Iris pigment epithelial cell (primary cell): ENCODE measurements at regions not wholly inside any gene's neighbourhood (a gene's known extent, or its start where the extent isn't known, plus 50 kb on each side); places are given as distances from the start of the nearest gene placed in this dataset.

ENCODE experiments used
- DNase-seq: peaks from one replicate; pipeline ENCODE4 v3.0.0-alpha.2; 2011; ENCODE audit warnings: low read depth

DNA sequence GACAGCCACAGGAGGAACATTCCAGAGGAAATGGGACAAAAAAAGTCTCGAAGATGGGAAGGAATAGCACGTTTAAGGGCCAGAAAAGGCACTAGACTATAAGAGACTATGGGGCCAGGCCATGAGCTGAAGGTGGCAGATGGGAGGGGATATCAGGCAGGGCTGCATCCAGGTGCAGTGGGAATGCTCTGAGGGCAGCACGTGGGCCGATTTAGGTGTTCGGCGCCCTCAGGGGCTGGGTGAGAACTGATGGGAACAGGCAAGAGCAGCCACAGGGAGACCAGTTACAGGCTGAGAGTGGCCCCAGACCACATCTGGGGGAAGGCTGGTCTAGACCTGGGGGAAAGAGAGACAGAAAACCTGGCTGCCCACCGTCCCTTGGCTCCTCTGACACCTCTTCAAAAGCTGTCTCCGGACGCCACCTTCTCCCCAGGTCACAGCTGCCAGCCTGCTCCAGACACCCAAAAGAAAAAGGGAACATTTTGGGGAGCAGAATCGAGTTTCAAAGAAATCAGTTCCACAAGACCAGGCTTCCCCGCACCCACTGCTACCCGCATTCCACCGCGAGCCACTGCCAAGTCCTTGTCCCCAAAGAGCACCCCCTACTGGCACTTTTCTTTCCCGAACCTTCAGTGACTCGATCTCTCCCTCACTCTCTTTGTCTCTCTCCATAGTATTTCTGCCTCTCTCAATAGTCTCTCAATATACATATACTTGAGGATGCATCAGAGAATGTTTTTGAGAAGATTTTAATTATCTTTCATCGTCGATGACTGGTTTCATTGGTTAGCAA, 190.1 kb upstream of the AGAP1 start:
- no peak for DNase-seq

GRCh38 chr2:235305678-235306077, 188.2 kb upstream of the AGAP1 start:
- no peak for DNase-seq

GRCh38 chr2:235311044-235311443, 182.8 kb upstream of the AGAP1 start:
- DNase-seq: no peak

GRCh38 chr2:235312571-235312970, 181.3 kb upstream of the AGAP1 start:
- no peak for DNase-seq

- DNase-seq: no peak
These were observed 179.4 kb upstream of the AGAP1 start for GRCh38 chr2:235314371-235314930.

- DNase-seq: no peak
These were observed 174.7 kb upstream of the AGAP1 start for GRCh38 chr2:235319095-235319494.

DNA sequence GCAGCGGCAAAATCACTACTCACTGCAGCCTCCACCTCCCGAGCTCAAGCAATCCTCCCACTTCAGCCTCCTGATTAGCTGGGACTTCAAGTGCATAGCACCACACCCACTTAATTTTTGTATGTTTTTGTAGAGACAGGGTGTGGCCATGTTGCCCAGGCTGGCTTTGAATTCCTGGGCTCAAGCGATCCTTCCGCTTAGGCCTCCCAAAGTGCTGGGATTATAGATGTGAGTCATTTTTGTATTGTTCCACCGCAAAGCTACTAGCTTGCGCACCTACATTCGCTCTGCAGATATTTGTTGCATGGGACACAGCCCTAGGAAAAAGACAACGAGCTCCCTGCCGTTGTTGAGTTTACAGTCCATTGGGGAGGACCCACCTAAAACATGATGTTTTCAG, 173.5 kb upstream of the AGAP1 start:
- no peak for DNase-seq

- DNase-seq: no peak
These were observed 169.5 kb upstream of the AGAP1 start for GRCh38 chr2:235324324-235324723.

DNA sequence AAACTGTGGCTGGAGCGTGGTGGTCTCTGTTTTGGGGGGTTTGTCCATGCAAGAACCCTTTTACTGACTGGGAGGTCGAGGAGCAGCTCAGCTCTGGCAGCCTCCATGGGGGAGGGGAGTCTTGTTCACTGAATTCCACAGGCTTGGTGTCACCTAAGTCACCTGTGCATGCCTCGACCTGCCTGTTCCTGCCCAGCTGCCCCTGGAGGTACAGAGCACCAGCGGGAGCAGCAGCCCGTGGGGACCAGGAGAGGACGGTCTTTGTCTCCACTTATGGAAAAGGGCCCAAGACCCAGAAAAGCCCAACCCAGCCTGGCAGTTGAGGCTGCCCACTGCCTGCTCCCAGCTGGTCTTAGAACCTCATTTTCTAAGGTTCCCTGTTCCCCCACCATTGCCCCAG, 168.7 kb upstream of the AGAP1 start:
- no peak for DNase-seq

- peak; percentile 14 for DNase-seq
These were observed 164.9 kb upstream of the AGAP1 start for GRCh38 chr2:235328991-235329390.

DNA sequence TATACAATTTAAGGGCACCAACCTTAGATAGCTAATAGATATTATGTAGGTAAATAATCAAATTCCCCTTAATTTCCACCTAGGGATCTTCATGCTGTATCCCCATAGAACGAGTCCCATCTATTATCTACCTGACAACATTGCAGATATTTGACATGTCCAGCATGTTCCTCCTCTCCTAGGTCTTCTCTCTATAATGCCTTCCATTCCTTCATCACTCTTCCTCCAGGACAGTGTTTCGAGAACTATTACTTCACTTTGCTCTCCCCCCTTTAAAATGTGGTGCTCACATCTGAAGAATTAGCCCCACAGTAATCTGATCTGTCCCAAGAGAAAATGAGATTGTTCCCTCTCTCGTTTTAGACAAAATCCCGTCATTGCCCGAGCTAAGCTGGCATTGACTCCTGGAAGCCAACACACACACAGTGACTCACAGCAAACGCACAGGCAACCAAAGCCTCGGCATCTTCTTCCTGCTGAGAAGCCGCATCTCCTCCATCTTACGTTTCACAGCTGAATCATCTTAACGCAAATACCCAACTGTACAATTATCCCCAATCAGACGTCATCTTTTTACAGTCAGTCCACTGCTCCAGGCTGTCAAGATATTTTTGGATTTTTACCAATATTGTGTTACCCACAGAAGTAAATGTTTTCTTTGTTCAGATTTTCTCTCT, 162.9 kb upstream of the AGAP1 start:
- DNase-seq: peak; percentile 94

DNA sequence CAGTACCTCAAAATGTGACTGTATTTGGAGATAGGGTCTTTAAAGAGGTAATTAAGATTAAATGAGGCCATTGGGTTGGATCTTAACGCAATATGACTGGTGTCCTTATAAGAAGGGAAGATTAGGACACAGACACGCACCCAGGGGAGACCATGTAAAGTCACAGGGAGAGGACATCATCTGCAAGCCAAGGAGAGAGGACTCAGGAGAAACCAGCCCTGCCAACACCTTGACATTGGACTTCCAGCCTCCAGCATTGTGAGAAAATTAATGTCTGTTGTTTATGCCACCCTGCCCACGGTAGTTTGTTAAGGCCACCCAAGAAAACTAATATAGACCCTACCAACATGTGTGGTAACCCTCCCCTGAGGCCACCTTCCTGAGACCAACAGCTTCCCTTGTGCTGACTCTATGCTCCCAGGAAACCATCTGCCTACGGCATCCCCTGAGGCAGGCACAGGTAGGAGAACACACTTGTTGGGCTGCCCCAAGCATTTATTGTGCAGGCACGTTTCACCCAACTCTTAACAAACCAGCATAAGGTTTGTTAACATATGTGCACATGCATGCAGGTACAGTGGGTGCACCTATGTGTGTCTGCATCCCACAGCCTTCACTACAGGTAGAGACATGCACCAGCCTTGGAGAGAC, 161.5 kb upstream of the AGAP1 start:
- DNase-seq: no peak

DNA sequence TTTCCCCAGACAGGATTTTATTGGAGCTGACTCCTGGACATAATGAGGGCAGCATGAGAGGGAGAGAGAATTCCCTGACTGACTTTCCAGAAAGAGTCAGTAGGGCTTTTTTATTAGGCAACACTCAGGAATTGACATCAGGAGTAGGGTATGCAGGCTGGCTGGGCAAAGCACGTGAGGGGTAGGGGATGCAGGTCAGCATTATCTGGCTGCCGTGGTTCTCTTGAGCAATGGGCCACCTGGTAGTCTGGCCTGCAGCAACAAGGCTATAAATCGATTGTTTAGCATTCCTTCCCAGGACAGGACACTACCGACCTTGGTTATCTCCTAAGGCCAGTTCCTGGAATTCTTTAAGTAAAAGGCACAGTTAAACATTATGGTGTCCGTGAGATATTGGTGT, 160.8 kb upstream of the AGAP1 start:
- no peak for DNase-seq

- DNase-seq: no peak
These were observed 159.7 kb upstream of the AGAP1 start for GRCh38 chr2:235334179-235334578.

GRCh38 chr2:235343156-235343774, 150.6 kb upstream of the AGAP1 start:
- DNase-seq: peak; percentile 15

DNA sequence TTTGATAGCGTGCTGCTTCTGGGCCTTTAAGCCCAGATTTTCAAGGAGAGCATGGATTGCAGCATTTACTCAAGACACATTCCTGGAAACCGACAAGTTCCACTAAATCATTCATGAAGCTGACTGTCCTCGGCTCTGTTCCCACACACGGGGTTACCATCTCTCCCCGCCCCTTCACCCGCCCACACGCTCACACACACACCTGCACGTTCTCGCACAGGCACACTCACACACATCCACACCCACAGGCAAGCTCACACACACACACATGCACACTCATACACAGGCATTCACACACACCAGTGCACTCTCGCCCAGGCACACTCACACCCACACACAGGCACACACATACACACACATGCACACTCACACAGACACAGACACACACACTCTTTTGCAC, 150.0 kb upstream of the AGAP1 start:
- peak; percentile 29 for DNase-seq

DNA sequence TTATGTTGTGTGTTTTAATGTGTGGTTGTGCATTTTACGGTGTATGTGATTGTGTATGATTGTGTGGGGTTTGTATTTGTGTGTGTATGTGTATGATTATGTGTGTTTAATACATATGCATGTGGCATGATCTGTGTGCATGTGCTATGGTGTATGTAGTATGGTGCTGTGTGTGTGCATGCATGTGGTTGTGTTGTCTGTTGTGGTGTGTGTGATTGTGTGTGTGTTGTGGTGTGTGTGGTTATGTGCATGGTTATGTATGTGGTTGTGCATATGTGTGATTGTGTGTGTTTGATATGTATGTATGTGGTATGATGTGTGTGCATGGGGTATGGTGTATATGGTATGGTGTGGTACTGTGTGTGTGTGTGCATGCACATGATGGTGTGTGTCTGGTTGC, 148.1 kb upstream of the AGAP1 start:
- DNase-seq: no peak

DNA sequence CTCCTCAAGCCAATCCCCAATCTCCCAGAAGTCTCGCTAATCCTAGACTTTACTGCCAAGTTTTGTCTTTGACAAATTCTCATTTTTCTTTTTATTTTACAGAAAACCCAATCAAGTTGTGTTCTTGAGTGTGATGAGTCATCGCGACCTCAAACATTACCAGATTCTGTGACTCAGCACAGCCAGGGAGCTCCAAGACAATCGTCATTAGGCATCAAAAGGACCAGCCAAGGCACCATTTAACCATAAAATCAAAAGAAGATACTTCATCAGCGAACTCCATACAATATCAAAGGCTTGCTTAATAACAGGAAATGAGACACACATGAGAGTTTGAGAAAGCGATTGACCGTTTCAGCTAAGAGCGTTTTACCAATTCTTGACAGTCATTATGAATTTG, 146.2 kb upstream of the AGAP1 start:
- DNase-seq: peak; percentile 88

DNA sequence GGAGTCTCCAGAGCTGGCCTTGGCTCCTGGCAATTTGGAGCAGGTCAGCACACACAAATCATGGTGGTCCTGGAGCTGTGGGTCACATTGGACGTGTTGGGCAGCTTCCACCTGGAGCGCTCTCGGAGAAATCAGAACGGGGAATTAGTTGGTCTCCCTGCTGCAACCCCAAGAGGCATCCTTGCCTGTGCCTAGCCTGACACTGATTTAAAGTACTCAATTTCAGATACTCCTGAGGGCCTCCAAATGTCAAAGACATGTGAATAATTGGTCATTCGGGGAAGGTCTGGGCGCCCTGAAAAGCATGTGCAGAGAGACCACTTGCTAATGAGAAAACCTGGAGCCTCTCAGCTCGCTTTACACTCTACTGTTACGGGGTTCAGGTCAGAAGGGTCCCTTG, 145.5 kb upstream of the AGAP1 start:
- no peak for DNase-seq

- DNase-seq: no peak
These were observed 143.6 kb upstream of the AGAP1 start for GRCh38 chr2:235350234-235350633.

GRCh38 chr2:235352541-235352940, 141.3 kb upstream of the AGAP1 start:
- DNase-seq: no peak

DNA sequence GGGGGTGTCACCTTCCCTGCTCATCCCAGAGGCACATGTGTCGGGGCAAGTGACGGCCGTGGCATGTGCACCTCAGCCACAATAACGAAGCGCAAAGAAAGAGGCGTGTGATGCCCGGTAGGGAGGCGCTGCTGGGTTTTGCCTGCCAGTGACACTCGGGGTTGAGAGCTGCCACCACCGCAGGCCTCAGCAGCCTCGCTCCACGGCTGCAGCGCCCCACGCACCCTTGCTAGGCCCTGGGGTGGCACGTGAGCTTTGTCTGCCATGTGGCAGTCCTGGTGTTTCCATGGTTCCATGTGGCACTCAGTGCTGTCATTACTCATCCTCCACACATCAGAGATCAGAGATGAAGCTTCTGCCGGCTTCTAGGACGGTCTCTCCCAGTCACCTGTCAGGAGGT, 136.0 kb upstream of the AGAP1 start:
- no peak for DNase-seq
